Chondrocyte (in vitro differentiated cells): ENCODE measurements at regions not wholly inside any gene's neighbourhood (a gene's known extent, or its start where the extent isn't known, plus 50 kb on each side); places are given as distances from the start of the nearest gene placed in this dataset.

Experiments used
- DNase-seq: peaks from one replicate; pipeline ENCODE4 v3.0.0; 2021; ENCODE audit warnings: mixed read lengths, low spot score
- H3K27ac Mint-ChIP-seq: one replicate; pipeline ENCODE4 v1.8.0; 2021; ENCODE audit warnings: mild to moderate bottlenecking, moderate library complexity, mixed read lengths; ENCODE audit not compliant: unreplicated experiment
- H3K27me3 Mint-ChIP-seq: 2 replicates; pipeline ENCODE4 v1.8.0; 2021; ENCODE audit warnings: low read depth, mixed read lengths
- H3K36me3 Mint-ChIP-seq: 2 replicates; pipeline ENCODE4 v1.8.0; 2021; ENCODE audit warnings: low read depth, mixed read lengths
- H3K4me1 Mint-ChIP-seq: 2 replicates; pipeline ENCODE4 v1.8.0; 2021; ENCODE audit warnings: low read depth, mild to moderate bottlenecking, mixed read lengths
- H3K4me3 Mint-ChIP-seq: one replicate; pipeline ENCODE4 v1.8.0; 2021; ENCODE audit warnings: mild to moderate bottlenecking, moderate library complexity, mixed read lengths; ENCODE audit not compliant: unreplicated experiment
- H3K9me3 Mint-ChIP-seq: 2 replicates; pipeline ENCODE4 v1.8.0; 2021; ENCODE audit warnings: low read depth, mixed read lengths
- TF ChIP-seq, protein P1 (sequence below): fragments of 200-600 bp; sonication (generic); IDR thresholded peaks from 2 replicates; pipeline ENCODE4 v1.5.0; 2021; ENCODE audit warnings: antibody characterized with exemption, mild to moderate bottlenecking, moderate library complexity

GRCh38 chr12:118590406-118591150 is 214.2 kb downstream of the SUDS3 start:
- Mint-ChIP-seq H3K4me3 (no peak overlapping the region), H3K27me3 (peaks cover 3% of the 10 kb centered on the region), H3K4me1 (no peaks in the 10 kb centered on the region), H3K27ac (no peak overlapping the region), H3K36me3 (no peaks in the 10 kb centered on the region), H3K9me3 (peaks cover 10% of the 10 kb centered on the region)
- no peak for DNase-seq
- TF ChIP-seq, protein P1, sequence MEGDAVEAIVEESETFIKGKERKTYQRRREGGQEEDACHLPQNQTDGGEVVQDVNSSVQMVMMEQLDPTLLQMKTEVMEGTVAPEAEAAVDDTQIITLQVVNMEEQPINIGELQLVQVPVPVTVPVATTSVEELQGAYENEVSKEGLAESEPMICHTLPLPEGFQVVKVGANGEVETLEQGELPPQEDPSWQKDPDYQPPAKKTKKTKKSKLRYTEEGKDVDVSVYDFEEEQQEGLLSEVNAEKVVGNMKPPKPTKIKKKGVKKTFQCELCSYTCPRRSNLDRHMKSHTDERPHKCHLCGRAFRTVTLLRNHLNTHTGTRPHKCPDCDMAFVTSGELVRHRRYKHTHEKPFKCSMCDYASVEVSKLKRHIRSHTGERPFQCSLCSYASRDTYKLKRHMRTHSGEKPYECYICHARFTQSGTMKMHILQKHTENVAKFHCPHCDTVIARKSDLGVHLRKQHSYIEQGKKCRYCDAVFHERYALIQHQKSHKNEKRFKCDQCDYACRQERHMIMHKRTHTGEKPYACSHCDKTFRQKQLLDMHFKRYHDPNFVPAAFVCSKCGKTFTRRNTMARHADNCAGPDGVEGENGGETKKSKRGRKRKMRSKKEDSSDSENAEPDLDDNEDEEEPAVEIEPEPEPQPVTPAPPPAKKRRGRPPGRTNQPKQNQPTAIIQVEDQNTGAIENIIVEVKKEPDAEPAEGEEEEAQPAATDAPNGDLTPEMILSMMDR, result no peak

DNA sequence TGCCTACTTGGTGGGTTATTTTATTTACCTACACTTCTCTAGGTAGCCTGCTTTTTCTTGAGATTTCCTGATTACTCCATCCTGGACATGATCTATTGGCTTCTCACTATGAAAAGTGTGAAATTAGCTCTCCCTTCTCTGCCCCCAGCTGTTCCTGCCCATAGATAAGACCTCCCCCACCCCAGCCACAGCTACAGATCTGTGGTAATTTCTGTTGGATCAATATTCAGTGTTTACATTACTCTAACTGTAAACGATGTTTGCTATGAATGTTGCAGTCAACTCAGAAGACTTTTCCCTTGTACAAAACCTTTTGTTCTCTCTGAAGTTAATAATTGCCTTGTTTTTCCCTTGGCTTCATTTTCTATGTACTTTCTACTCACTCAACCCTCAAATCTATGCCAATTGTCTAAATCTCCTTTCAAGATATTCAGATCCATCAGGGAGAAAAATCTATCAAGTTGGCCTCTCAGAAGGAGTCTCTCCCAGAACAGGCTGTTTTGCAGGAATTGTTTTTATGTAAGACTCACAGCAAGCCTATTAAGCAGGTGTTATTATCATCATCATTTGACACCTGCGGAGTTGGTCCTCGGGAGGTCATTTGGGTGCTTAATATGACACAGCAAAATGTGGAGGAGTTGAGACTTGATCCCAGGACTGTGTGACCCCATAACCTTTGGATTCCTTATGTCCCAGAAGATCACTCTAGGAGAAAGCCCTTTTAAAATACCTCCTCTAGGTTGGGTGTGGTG is 227.4 kb downstream of the SUDS3 start:
- H3K4me3 Mint-ChIP-seq, result no peak overlapping the region
- no peaks in the 10 kb centered on the region for H3K4me1 Mint-ChIP-seq
- no peaks in the 10 kb centered on the region for H3K36me3 Mint-ChIP-seq
- peaks cover under 1% of the 10 kb centered on the region for H3K27me3 Mint-ChIP-seq
- no peak overlapping the region for H3K27ac Mint-ChIP-seq
- TF ChIP-seq, protein P1, result no peak
- no peak for DNase-seq
- H3K9me3 Mint-ChIP-seq, result peaks cover 7% of the 10 kb centered on the region

DNA sequence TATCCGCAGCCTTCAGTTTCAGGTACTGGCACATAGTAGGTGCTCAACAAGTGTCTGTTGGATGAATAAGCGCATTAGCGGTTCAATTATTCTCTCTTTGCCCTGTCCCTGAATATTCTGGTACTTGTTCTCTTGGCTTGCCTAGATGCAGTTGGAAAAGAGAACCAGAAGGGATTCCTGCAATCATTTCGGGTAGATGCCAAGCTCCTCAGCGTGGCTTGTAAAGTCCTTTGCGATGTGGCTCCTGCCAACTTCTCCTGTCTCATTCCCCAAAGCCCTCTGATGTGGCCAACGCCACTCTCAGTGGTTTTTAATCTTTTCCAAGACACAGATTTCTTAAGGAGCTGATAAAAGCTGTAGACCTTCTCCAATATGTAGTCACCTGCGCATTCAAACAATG is 230.3 kb downstream of the SUDS3 start:
- TF ChIP-seq, protein P1, result no peak
- no peak overlapping the region for H3K4me3 Mint-ChIP-seq

DNA sequence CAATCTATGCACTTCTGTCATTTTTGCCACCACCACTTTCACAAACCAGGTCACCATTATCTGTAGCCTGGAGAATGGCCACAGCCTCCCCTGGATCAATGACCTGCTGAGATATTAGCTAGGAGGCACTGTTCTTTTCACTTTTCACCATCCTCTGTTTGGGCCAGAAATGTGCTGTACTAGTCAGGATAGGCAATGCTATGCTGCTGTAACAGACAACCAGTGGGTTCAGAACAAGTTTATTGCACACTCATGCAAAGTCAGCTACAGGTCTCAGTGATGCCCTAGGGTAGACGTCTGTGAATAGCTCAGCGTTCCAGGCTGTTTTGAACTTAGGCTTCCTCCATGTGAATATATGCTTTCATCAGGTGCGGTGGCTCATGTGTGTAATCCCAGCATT is 231.5 kb downstream of the SUDS3 start:
- Mint-ChIP-seq H3K27ac (no peak overlapping the region), H3K4me1 (no peaks in the 10 kb centered on the region), H3K4me3 (no peak overlapping the region), H3K27me3 (peaks cover 4% of the 10 kb centered on the region), H3K9me3 (peaks cover 9% of the 10 kb centered on the region), H3K36me3 (no peaks in the 10 kb centered on the region)
- no peak for DNase-seq
- TF ChIP-seq, protein P1, result no peak

More for the DNA sequence above, 230.3 kb downstream of the SUDS3 start:
- Mint-ChIP-seq H3K27me3 (peaks cover 4% of the 10 kb centered on the region), H3K4me1 (no peaks in the 10 kb centered on the region), H3K9me3 (peaks cover 7% of the 10 kb centered on the region), H3K36me3 (no peaks in the 10 kb centered on the region), H3K27ac (no peak overlapping the region)
- DNase-seq, result no peak

- Mint-ChIP-seq H3K9me3 (peaks cover 17% of the 10 kb centered on the region), H3K4me1 (no peaks in the 10 kb centered on the region), H3K27me3 (peaks cover 4% of the 10 kb centered on the region), H3K36me3 (no peaks in the 10 kb centered on the region), H3K27ac (no peak overlapping the region), H3K4me3 (no peak overlapping the region)
- no peak for DNase-seq
- TF ChIP-seq, protein P1, result no peak
These were observed 232.5 kb downstream of the SUDS3 start for GRCh38 chr12:118608770-118609344.
